Endodermal cell (in vitro differentiated cells): ENCODE measurements at regions not wholly inside any gene's neighbourhood (a gene's known extent, or its start where the extent isn't known, plus 50 kb on each side); places are given as distances from the start of the nearest gene placed in this dataset.

Source experiments
- DNase-seq: peaks from one replicate; pipeline ENCODE4 v3.0.0-alpha.2; 2017
- H3K27ac ChIP-seq: 2 replicates; pipeline ENCODE4 v1.5.1; 2013; ENCODE audit warnings: mild to moderate bottlenecking, low read depth, low read length, moderate library complexity
- H3K27me3 ChIP-seq: 2 replicates; pipeline ENCODE4 v1.6.1; 2013; ENCODE audit warnings: mild to moderate bottlenecking, low read length, moderate library complexity; ENCODE audit not compliant: insufficient read depth, control insufficient read depth, poor library complexity, severe bottlenecking
- H3K36me3 ChIP-seq: 2 replicates; pipeline ENCODE4 v1.7.0; 2013; ENCODE audit warnings: mild to moderate bottlenecking, low read length, moderate library complexity; ENCODE audit not compliant: control insufficient read depth, insufficient read depth
- H3K4me1 ChIP-seq: one replicate; pipeline ENCODE4 v1.7.0; 2013; ENCODE audit warnings: low read length; ENCODE audit not compliant: control insufficient read depth, insufficient read depth
- H3K4me3 ChIP-seq: 2 replicates; pipeline ENCODE4 v1.5.1; 2013; ENCODE audit warnings: mild to moderate bottlenecking, low read length, moderate library complexity
- H3K9ac ChIP-seq: 2 replicates; pipeline ENCODE4 v1.6.1; 2013; ENCODE audit warnings: mild to moderate bottlenecking, low read length, moderate library complexity; ENCODE audit not compliant: poor library complexity, severe bottlenecking; ENCODE audit errors: extremely low read depth
- H3K9me3 ChIP-seq: 2 replicates; pipeline ENCODE4 v1.6.1; 2013; ENCODE audit warnings: mild to moderate bottlenecking, low read length, moderate library complexity; ENCODE audit not compliant: control insufficient read depth
- H3K27ac Mint-ChIP-seq: 2 replicates; pipeline ENCODE4 v1.8.0; 2020; ENCODE audit warnings: mixed read lengths
- H3K27me3 Mint-ChIP-seq: 2 replicates; pipeline ENCODE4 v1.8.0; 2021; ENCODE audit warnings: mild to moderate bottlenecking, mixed read lengths; ENCODE audit not compliant: insufficient read depth
- H3K36me3 Mint-ChIP-seq: 2 replicates; pipeline ENCODE4 v1.8.0; 2020; ENCODE audit warnings: low read depth, mixed read lengths
- H3K4me1 Mint-ChIP-seq: 2 replicates; pipeline ENCODE4 v1.8.0; 2020; ENCODE audit warnings: mixed read lengths
- H3K4me3 Mint-ChIP-seq: 2 replicates; pipeline ENCODE4 v1.8.0; 2020; ENCODE audit warnings: mild to moderate bottlenecking, moderate library complexity, mixed read lengths
- H3K9me3 Mint-ChIP-seq: 2 replicates; pipeline ENCODE4 v1.8.0; 2020; ENCODE audit warnings: mild to moderate bottlenecking, mixed read lengths
- CTCF ChIP-seq: fragments of 200-600 bp; sonication (generic); conservative IDR thresholded peaks from 2 replicates; pipeline ENCODE4 v1.5.0; 2021; ENCODE audit warnings: antibody characterized with exemption, mild to moderate bottlenecking
- WGBS, 2 experiments: methylation state at CpG; one replicate each; pipeline versions ENCODE4 v1.1.5 to v1.1.7; 2013; ENCODE audit warnings: missing lambda C conversion rate in 2 of 2, mixed read lengths in 1 of 2; ENCODE audit not compliant: insufficient coverage in 1 of 2, insufficient read length in 1 of 2; 5-methylcytosine and 5-hydroxymethylcytosine counted together

GRCh38 chr11:25583596-25583995, 748.3 kb upstream of the ANO3 start:
- Mint-ChIP-seq H3K4me1 (peaks cover 17% of the 10 kb centered on the region), H3K9me3 (no peaks in the 10 kb centered on the region), H3K36me3 (no peaks in the 10 kb centered on the region), H3K4me3 (no peak overlapping the region), H3K27ac (no peak overlapping the region), H3K27me3 (no peaks in the 10 kb centered on the region)
- no peak for DNase-seq
- H3K9ac ChIP-seq, result no peak overlapping the region
- H3K4me3 ChIP-seq, result no peak overlapping the region
- 91 to 93% methylated on average over 3 of the region's 3 CpGs for WGBS, 2 experiments
- TF ChIP-seq CTCF, result no peak
- no peaks in the 10 kb centered on the region for H3K4me1 ChIP-seq
- H3K36me3 ChIP-seq, result no peaks in the 10 kb centered on the region
- no peaks in the 10 kb centered on the region for H3K9me3 ChIP-seq
- H3K27ac ChIP-seq, result no peak overlapping the region
- H3K27me3 ChIP-seq, result no peaks in the 10 kb centered on the region

- Histone ChIP-seq H3K9ac (no peak overlapping the region), H3K27me3 (no peaks in the 10 kb centered on the region), H3K4me3 (no peak overlapping the region), H3K9me3 (no peaks in the 10 kb centered on the region), H3K27ac (no peak overlapping the region), H3K36me3 (no peaks in the 10 kb centered on the region), H3K4me1 (no peaks in the 10 kb centered on the region)
- H3K4me1 Mint-ChIP-seq, result no peaks in the 10 kb centered on the region
- H3K36me3 Mint-ChIP-seq, result peaks cover 6% of the 10 kb centered on the region
- no peak for DNase-seq
- H3K27me3 Mint-ChIP-seq, result no peaks in the 10 kb centered on the region
- peaks cover 15% of the 10 kb centered on the region for H3K9me3 Mint-ChIP-seq
- no peak overlapping the region for H3K27ac Mint-ChIP-seq
- TF ChIP-seq CTCF, result no peak
- no peak overlapping the region for H3K4me3 Mint-ChIP-seq
These were observed 744.4 kb upstream of the ANO3 start for GRCh38 chr11:25587496-25587895.

- TF ChIP-seq CTCF, result no peak
- no peaks in the 10 kb centered on the region for H3K27me3 Mint-ChIP-seq
- H3K27ac Mint-ChIP-seq, result no peak overlapping the region
- Histone ChIP-seq H3K4me3 (no peak overlapping the region), H3K9me3 (no peaks in the 10 kb centered on the region), H3K27me3 (no peaks in the 10 kb centered on the region), H3K27ac (no peak overlapping the region), H3K9ac (no peak overlapping the region), H3K4me1 (no peaks in the 10 kb centered on the region), H3K36me3 (no peaks in the 10 kb centered on the region)
- 94% methylated on average over 5 of the region's 5 CpGs for WGBS, 2 experiments
- no peak overlapping the region for H3K4me3 Mint-ChIP-seq
- H3K36me3 Mint-ChIP-seq, result peaks cover 6% of the 10 kb centered on the region
- peaks cover 14% of the 10 kb centered on the region for H3K4me1 Mint-ChIP-seq
- no peak for DNase-seq
- peaks cover 15% of the 10 kb centered on the region for H3K9me3 Mint-ChIP-seq
These were observed 738.7 kb upstream of the ANO3 start for GRCh38 chr11:25593221-25593620.
